Islet of Langerhans (tissue), 1 donor: ENCODE measurements at regions not wholly inside any gene's neighbourhood (a gene's known extent, or its start where the extent isn't known, plus 50 kb on each side); places are given as distances from the start of the nearest gene placed in this dataset.
"Not testable (repeated sequence)": the region's sequence is repeated elsewhere in the genome, so short reads cannot be mapped to it uniquely, and the experiment has no call there.

ENCODE experiments used
- FAIRE-seq: peaks from one replicate; lab custom pipeline; 2011; peaks lifted over from hg19 to GRCh38; lab: Jason Lieb, UNC

- FAIRE-seq, result not testable (repeated sequence)
Measured at GRCh38 chr2:156254637-156255067, 77.9 kb downstream of the NR4A2 start.

GRCh38 chr2:156253765-156254164, 78.8 kb downstream of the NR4A2 start:
- FAIRE-seq, result no peak

- FAIRE-seq, result peak; percentile 62
Measured at GRCh38 chr2:156242874-156243273, 89.6 kb downstream of the NR4A2 start.

DNA sequence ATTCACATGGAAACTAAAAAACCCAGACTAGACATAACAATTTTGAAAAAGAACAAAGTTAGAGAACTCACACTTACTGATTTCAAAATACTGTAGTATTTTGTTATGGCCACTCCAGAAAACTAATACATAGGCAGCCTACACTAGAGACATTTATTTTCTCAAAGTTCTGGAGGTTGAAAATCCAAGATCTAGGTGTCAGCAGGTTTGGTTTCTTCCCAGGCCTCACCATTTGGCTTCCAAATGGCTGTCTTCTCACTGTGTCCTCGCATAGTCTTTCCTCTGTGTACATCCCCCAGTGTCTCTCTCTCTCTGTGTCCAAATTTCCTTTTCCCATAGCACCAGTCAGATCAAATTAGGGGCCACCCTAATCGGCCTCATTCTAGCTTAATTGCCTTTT, 95.0 kb downstream of the NR4A2 start:
- no peak for FAIRE-seq

DNA sequence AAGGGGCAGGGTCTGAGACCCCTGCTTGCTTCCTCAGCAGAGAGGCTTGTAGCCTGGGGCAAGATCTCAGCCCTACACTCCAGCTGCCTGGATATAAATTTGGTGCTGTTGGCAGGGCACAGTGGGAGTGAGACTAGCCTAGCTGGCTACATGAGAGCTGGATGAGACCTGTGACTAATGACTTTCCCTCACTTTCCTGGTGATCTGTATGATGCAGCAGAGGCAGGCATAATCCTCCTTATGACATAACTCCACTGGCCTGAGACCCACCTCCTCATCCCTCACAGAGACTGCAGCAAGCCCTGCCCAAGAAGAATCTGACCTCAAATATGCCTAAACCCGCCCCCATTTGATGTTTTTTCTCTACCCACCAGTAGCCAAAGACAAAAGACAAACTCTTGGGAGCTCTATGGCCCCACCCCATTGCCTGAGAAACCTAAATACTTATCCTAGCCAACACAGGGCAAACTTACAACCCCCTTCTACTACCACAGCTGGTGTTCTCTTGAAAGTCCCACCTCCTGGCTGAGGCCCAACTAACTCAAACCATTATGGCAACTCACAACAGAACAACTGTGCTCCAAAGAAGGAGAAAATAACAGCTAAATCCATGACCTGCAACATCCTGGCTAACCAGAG, 102.7 kb downstream of the NR4A2 start:
- no peak for FAIRE-seq

- not testable (repeated sequence) for FAIRE-seq
Measured at GRCh38 chr2:156223328-156223727, 109.2 kb downstream of the NR4A2 start.

DNA sequence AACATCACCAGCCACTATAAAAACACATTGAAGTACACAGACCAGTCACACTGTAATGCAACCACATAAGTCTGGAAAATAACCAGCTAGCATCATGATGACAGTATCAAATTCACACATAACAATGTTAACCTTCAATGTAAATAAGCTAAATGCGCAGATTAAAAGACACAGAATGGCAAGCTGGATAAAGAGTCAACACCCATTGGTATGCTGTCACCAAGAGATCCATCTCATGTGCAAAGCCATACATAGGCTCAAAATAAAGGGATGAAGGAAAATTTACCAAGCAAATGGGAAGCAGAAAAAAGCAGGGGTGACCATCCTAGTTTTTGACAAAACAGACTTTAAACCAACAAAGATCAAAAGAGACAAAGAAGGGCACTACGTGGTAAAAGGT, 110.8 kb downstream of the NR4A2 start:
- FAIRE-seq, result no peak

GRCh38 chr2:156219491-156220100, 112.9 kb downstream of the NR4A2 start:
- no peak for FAIRE-seq

- no peak for FAIRE-seq
Measured at GRCh38 chr2:156215656-156216055, 116.9 kb downstream of the NR4A2 start.

DNA sequence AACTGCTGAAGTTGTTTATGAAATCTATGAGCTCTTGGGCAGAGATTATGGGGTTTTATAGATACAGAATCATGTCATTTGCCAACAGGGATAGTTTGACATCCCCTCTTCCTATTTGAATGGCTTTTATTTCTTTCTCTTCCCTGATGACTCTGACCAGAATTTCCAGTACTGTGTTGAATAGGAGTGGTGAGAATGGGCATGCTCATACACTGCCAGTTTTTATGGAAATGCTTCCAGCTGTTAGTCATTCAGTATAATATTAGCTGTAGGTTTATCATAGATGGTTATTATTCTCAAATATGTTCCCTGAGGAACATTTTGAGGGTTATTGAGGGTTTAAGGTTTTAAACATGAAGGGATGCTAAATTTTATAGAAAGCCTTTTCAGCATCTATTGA, 121.2 kb downstream of the NR4A2 start:
- no peak for FAIRE-seq

DNA sequence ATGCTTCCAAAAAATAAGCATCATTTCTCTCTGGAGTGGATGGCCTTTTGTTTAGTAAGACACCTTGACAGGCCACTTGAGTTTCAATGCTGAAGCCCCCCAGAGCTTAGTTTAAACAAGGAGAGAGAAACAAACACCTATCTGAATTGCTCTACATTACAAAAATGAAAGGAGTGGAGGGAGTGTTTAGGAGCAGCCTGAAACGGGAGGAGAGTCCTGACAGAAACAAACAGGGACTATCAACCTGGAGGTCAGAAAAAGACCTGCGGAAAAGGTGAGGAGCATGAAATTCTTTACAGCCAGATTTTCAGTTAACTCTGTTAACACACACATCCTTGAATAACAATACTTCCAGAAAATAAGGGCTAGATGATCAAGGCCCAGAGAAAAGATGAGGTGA, 126.2 kb downstream of the NR4A2 start:
- FAIRE-seq, result no peak

GRCh38 chr2:156199588-156199987, 132.9 kb downstream of the NR4A2 start:
- FAIRE-seq, result no peak

DNA sequence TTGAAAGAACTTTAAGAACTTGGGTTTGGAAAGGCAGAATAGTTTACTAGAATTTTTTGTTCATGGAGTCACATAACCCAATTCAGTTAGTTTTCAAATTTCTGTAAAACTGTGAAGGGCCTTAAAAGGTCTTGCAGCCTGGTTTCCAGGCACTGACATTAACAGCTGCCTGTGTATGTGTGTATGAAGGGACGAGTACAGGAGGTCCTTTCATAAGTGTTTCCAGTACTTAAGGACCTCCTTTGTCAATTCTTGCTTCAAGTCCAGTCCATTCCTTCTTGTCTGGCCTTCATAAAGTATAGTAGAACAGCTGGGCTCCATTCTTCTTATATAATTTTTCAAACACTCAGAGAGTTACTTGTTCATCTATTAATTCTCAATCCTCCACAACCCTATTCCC, 136.5 kb downstream of the NR4A2 start:
- no peak for FAIRE-seq

DNA sequence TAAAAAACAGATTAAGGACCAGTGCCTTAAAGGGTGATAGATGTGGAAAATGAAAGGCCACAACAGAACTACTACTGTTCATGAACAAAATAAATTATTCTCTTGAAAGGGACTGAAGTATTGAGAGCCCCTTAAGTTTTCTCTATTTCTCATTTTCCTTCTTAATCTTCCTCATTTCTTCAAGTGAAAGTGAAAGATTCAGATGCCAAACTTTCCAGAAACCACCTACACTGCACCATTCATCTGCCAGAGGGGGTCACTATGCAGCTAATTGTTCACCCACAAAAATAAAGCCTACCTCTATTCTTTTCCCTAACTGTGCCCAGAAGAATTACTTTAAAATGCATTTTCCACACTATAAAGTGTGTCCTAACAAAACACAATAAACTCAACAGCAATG, 140.1 kb downstream of the NR4A2 start:
- no peak for FAIRE-seq

DNA sequence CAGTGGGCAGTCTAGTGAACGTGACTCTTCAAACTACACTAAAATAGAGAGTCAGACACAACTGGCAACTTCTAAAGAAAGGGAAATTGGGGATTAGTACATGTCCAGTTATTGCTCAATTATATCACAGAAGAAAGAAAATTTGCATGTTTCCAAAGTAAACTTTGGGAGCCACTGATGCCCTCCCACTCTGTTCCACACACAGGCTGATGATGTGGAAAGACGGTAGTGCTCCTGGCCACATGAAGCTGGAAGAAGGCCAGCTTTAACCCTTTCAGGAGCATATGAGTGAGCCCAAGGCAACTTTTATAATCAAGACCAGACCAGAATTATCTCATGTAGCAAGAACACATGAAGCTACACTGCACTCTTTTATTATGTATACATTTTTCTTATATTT, 141.0 kb downstream of the NR4A2 start:
- FAIRE-seq, result no peak

- FAIRE-seq, result no peak
Measured at GRCh38 chr2:156190517-156190916, 142.0 kb downstream of the NR4A2 start.

DNA sequence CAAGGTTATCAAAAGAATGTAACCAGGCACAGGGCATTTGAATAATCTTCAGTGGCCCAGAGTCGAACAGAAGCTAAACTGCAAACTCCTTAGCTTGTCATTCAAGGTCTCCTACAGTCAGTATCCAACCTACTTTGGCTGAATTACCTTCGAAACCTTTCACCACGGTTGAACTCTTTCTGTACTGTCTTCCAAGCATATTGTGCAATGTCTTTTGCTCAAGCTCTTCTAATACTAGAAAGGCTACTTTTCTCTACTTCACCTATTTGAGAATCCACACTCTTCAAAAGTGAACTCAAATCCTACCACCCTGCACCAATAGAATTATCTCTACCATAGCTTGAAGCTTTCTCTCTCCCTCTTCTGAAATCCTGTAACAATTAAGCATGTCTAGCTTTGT, 142.9 kb downstream of the NR4A2 start:
- FAIRE-seq, result no peak

DNA sequence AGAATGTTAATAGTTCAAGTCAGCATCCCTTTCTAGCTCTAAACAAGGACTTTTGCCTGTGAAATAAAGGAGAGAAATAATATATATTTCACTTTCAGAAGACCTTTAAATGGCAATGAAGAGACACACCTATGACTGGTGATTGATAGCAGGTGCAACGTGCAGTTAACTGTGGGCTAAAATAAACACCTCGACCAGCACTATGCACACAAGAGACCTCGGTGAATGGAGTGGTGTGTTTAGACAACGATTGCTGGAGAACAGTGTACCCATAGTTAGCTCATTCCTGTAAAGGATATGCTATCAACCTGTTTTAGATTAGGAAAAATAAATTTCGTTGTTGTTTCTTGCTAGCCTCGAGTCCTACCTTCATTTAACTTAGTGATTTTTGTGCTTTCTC, 143.4 kb downstream of the NR4A2 start:
- no peak for FAIRE-seq

DNA sequence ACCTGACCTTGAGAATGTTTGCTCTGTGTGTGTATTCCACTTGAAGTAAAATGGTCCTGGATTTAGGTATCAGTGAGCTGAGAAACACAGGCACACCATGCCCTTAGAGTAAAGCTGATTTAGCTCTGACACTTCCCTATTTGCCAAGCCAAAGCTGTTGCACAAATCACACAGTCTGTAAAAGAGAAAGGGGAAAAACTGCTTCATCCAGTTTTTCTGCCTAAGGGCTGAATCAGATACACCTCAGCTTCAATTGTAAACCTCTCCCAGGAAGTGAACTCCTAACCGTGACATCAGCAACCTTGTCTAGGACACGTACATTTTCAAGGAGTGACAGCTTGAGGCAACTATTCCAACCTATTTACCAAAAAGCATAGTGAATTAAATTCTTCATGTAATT, 150.4 kb downstream of the NR4A2 start:
- FAIRE-seq, result peak; percentile 76

- FAIRE-seq, result no peak
Measured at GRCh38 chr2:156181208-156181607, 151.3 kb downstream of the NR4A2 start.

GRCh38 chr2:156177654-156178053, 154.9 kb downstream of the NR4A2 start:
- FAIRE-seq, result no peak

DNA sequence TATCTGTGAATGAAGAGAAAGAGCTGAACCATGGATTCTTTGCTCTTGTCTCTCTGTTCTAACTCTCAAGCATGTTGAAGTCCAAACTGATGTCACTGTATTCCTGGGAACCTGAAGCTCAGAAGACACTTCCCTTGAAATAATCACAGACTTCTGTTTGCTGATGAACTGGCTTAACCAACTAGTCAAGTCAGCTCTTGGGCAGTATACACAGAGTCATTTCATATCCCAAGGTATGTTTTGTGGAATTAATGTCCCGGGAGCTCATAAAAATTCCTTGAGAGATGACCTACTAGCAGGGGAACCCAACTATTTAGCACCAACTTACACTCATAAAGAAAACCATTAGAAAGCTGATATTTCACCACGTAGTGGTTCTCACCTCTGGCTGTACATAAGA, 156.6 kb downstream of the NR4A2 start:
- no peak for FAIRE-seq

- no peak for FAIRE-seq
Measured at GRCh38 chr2:156170929-156171328, 161.6 kb downstream of the NR4A2 start.

GRCh38 chr2:156165742-156166141, 166.8 kb downstream of the NR4A2 start:
- FAIRE-seq, result no peak
